H1 (cell line): ENCODE measurements at regions not wholly inside any gene's neighbourhood (a gene's known extent, or its start where the extent isn't known, plus 50 kb on each side); places are given as distances from the start of the nearest gene placed in this dataset.

Source experiments
- KDM5A ChIP-seq: fragments of 200-600 bp; IDR thresholded peaks from 2 replicates; pipeline ENCODE4 v1.7.1; 2012; ENCODE audit warnings: mild to moderate bottlenecking, low read length, inconsistent platforms, mixed read lengths
- SUZ12 ChIP-seq: fragments of 200-600 bp; sonication (generic); IDR thresholded peaks from 2 replicates; pipeline ENCODE4 v1.6.1; 2012; ENCODE audit warnings: mild to moderate bottlenecking, inconsistent platforms, low read length, moderate library complexity, mixed read lengths
- YY1 ChIP-seq: IDR thresholded peaks from 2 replicates; pipeline ENCODE4 v1.6.1; 2011; ENCODE audit warnings: low read depth, mild to moderate bottlenecking, low read length

- TF ChIP-seq SUZ12, result no peak
- TF ChIP-seq YY1, result no peak
- no peak for TF ChIP-seq KDM5A
Measured at GRCh38 chr4:54882616-54883015, 224.9 kb downstream of the KIT start (continued).
